Muscle layer of colon (tissue), 2 donors: ENCODE measurements at regions not wholly inside any gene's neighbourhood (a gene's known extent, or its start where the extent isn't known, plus 50 kb on each side); places are given as distances from the start of the nearest gene placed in this dataset.
"Not testable (repeated sequence)": the region's sequence is repeated elsewhere in the genome, so short reads cannot be mapped to it uniquely, and the experiment has no call there.

Source experiments
- H3K27ac ChIP-seq: one replicate; pipeline ENCODE4 v1.7.0; 2013; ENCODE audit warnings: low read depth, mild to moderate bottlenecking, low read length, moderate library complexity
- H3K27me3 ChIP-seq, 2 donors: one replicate each; pipeline ENCODE4 v1.7.0; 2013; ENCODE audit warnings: low read length in 2 of 2, mild to moderate bottlenecking in 2 of 2; ENCODE audit not compliant: insufficient read depth in 2 of 2, control insufficient read depth in 1 of 2
- H3K36me3 ChIP-seq: one replicate; pipeline ENCODE4 v1.7.0; 2013; ENCODE audit warnings: mild to moderate bottlenecking, low read length; ENCODE audit not compliant: insufficient read depth
- H3K4me1 ChIP-seq: one replicate; pipeline ENCODE4 v1.7.0; 2013; ENCODE audit warnings: mild to moderate bottlenecking, low read length; ENCODE audit not compliant: insufficient read depth
- H3K4me3 ChIP-seq, 2 donors: one replicate each; pipeline ENCODE4 v1.7.0; 2013; ENCODE audit warnings: low read length in 2 of 2, low read depth in 1 of 2, mild to moderate bottlenecking in 1 of 2, moderate library complexity in 1 of 2
- H3K9ac ChIP-seq: one replicate; pipeline ENCODE4 v1.7.0; 2013; ENCODE audit warnings: low read length
- H3K9me3 ChIP-seq: one replicate; pipeline ENCODE4 v1.7.0; 2013; ENCODE audit warnings: mild to moderate bottlenecking, low read length
- donor health status: abdominal sarcoma.
- donor health status: Adenocarcinoma of cecum.

DNA sequence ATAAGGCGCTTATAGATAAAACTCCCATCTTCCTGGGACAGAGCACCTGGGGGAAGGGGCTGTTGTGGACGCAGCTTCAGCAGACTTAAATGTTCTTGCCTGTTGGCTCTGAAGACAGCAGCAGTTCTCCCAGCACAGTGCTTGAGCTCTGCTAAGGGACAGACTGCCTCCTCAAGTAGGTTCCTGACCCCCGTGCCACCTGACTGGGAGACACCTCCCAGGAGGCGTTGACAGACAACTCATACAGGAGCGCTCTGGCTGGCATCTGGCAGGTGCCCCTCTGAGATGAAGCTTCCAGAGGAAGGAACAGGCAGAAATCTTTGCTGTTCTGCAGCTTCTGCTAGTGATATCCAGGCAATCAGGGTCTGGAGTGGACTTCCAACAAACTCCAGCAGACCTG, 383.1 kb upstream of the EMCN start:
- not testable (repeated sequence) for H3K27me3 ChIP-seq, H3K4me1 ChIP-seq, H3K27ac ChIP-seq, H3K36me3 ChIP-seq, H3K9ac ChIP-seq, H3K9me3 ChIP-seq, H3K4me3 ChIP-seq

- H3K36me3 ChIP-seq, result no peaks in the 10 kb centered on the region
- no peaks in the 10 kb centered on the region for H3K27me3 ChIP-seq
- no peak overlapping the region for H3K4me3 ChIP-seq
- no peaks in the 10 kb centered on the region for H3K9me3 ChIP-seq
- H3K9ac ChIP-seq, result no peak overlapping the region
- no peak overlapping the region for H3K27ac ChIP-seq
- H3K4me1 ChIP-seq, result no peaks in the 10 kb centered on the region
These were observed 382.3 kb upstream of the EMCN start for GRCh38 chr4:100900134-100900533.

DNA sequence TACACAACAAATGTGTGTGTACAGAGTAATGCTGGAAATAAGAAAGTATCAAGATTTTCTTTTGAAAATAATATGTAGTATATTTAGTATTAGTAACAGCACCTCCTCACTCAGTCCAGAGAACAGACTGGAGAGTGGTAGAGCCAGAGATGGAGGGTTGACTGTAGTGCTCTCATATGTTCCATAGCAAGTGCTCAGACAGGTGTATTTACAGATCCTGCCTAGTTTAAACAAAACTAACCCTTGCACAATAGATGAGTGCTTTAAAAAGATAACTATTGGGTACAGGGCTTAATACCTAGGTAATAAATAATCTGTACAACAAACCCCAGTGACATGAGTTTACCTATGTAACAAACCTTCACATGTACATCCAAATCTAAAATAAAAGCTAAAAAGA, 381.0 kb upstream of the EMCN start:
- no peaks in the 10 kb centered on the region for H3K9me3 ChIP-seq
- H3K4me3 ChIP-seq, result no peak overlapping the region
- H3K27me3 ChIP-seq, result no peaks in the 10 kb centered on the region
- H3K36me3 ChIP-seq, result no peaks in the 10 kb centered on the region
- H3K9ac ChIP-seq, result no peak overlapping the region
- no peaks in the 10 kb centered on the region for H3K4me1 ChIP-seq
- H3K27ac ChIP-seq, result no peak overlapping the region

DNA sequence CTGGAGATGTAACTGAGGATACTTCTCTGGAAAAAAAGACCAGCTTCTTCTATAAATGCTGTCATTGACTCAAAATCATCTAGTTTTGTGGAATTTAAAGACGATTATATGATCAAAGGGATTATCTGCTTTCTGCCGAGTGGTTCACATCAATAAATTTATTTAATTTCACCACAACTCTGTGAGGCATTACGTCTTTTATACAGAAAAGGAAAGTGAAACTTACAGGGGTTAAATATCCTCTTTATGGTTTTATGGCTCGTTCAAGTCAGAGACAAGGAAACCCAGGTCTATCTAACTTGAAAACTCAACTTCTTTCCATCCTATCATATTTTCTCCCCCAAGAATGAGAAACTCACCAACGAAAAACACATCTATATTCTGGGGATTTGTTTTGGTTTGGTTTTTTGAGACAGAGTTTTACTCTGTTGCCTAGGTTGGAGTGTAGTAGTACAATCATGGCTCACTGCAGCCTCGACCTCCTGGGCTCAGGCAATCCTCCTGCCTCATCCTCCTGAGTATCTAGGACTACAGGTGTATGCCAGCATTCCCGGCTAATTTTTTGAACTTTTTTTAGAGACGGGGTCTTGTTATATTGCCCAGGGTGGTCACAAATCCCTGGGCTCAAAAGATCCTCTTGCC, 377.9 kb upstream of the EMCN start:
- no peaks in the 10 kb centered on the region for H3K9me3 ChIP-seq
- H3K4me1 ChIP-seq, result no peaks in the 10 kb centered on the region
- no peaks in the 10 kb centered on the region for H3K36me3 ChIP-seq
- H3K27ac ChIP-seq, result no peak overlapping the region
- no peaks in the 10 kb centered on the region for H3K27me3 ChIP-seq
- H3K4me3 ChIP-seq, result peak overlapping the region in 1 of 2 donors; percentile 41
- H3K9ac ChIP-seq, result no peak overlapping the region

GRCh38 chr4:100894339-100894870, 376.6 kb upstream of the EMCN start:
- Histone ChIP-seq H3K4me3 (no peak overlapping the region), H3K9me3 (no peaks in the 10 kb centered on the region), H3K4me1 (no peaks in the 10 kb centered on the region), H3K9ac (no peak overlapping the region), H3K36me3 (no peaks in the 10 kb centered on the region), H3K27ac (no peak overlapping the region), H3K27me3 (no peaks in the 10 kb centered on the region)

- Histone ChIP-seq H3K27ac (no peak overlapping the region), H3K27me3 (no peaks in the 10 kb centered on the region), H3K9me3 (no peaks in the 10 kb centered on the region), H3K4me3 (no peak overlapping the region), H3K4me1 (no peaks in the 10 kb centered on the region), H3K36me3 (no peaks in the 10 kb centered on the region), H3K9ac (no peak overlapping the region)
These were observed 374.0 kb upstream of the EMCN start for GRCh38 chr4:100891808-100892207.

DNA sequence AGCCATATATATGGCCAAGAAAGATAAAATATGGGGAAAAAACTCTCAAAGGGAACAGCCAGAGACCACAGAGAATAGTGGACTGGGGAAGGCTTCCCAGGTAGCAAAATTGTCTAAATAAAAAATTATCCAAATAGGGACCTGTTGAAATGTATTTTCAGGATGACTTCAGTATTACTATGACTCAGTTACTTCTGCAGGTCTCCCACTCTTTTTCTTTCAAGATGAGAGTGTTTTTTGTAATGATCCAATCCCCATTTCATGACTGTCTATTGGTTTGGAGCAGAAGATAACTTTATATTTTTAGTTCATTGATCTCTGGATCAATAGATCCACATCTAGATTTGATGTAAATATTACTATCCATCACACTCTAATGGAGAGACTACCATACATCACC, 372.1 kb upstream of the EMCN start:
- Histone ChIP-seq H3K9ac (no peak overlapping the region), H3K27me3 (no peaks in the 10 kb centered on the region), H3K9me3 (no peaks in the 10 kb centered on the region), H3K27ac (no peak overlapping the region), H3K4me3 (no peak overlapping the region), H3K4me1 (no peaks in the 10 kb centered on the region), H3K36me3 (no peaks in the 10 kb centered on the region)

GRCh38 chr4:100889401-100889800, 371.6 kb upstream of the EMCN start:
- no peak overlapping the region for H3K27ac ChIP-seq
- no peaks in the 10 kb centered on the region for H3K36me3 ChIP-seq
- H3K4me3 ChIP-seq, result no peak overlapping the region

GRCh38 chr4:100882661-100883060, 364.8 kb upstream of the EMCN start:
- Histone ChIP-seq H3K9ac (no peak overlapping the region), H3K4me1 (no peaks in the 10 kb centered on the region), H3K36me3 (no peaks in the 10 kb centered on the region), H3K4me3 (no peak overlapping the region), H3K27me3 (no peaks in the 10 kb centered on the region), H3K9me3 (no peaks in the 10 kb centered on the region), H3K27ac (no peak overlapping the region)

More at GRCh38 chr4:100889401-100889800, 371.6 kb upstream of the EMCN start:
- H3K9ac ChIP-seq, result no peak overlapping the region
- H3K4me1 ChIP-seq, result no peaks in the 10 kb centered on the region
- H3K27me3 ChIP-seq, result no peaks in the 10 kb centered on the region
- no peaks in the 10 kb centered on the region for H3K9me3 ChIP-seq

DNA sequence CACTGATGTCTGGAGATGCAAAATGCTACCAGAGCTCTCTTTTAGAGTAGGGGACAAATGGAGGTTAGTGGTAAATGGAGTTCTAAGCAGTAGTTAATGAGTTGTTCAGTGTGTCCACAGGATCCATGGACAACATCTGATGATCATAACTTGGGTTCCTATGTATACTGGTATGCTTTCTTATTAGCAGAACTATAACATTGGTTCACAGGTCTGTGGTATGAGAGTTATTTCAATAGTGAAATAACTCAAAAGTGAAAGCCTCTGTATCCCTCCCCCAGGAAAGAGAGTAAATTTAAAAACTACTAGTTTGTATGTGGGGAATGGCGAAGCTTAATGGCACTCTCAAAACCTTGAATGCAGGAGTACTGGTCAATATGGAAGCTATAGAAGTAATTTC, 363.5 kb upstream of the EMCN start:
- Histone ChIP-seq H3K27ac (no peak overlapping the region), H3K9me3 (no peaks in the 10 kb centered on the region), H3K9ac (no peak overlapping the region), H3K4me3 (no peak overlapping the region), H3K4me1 (no peaks in the 10 kb centered on the region), H3K36me3 (no peaks in the 10 kb centered on the region), H3K27me3 (no peaks in the 10 kb centered on the region)

DNA sequence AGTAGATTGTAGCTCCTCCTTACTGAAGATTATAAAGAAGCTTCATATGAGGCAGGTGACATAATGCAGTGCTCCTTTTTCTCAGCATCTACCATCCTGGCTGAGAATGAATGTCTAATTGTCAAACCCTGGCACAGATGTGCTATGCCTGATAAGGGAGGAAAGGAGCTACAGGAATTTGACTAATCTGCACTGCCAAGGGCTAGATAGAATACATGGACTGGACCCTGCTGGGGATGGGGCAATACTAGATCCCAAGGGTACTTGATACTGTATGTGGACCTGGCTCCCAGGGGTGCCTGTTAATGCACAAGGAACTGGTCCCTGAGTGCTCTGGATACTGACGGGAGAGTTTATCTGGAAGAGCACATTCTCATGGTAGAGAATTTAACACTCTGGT, 362.2 kb upstream of the EMCN start:
- no peaks in the 10 kb centered on the region for H3K36me3 ChIP-seq
- H3K9me3 ChIP-seq, result no peaks in the 10 kb centered on the region
- H3K9ac ChIP-seq, result no peak overlapping the region
- H3K27ac ChIP-seq, result no peak overlapping the region
- no peaks in the 10 kb centered on the region for H3K4me1 ChIP-seq
- no peak overlapping the region for H3K4me3 ChIP-seq
- no peaks in the 10 kb centered on the region for H3K27me3 ChIP-seq

DNA sequence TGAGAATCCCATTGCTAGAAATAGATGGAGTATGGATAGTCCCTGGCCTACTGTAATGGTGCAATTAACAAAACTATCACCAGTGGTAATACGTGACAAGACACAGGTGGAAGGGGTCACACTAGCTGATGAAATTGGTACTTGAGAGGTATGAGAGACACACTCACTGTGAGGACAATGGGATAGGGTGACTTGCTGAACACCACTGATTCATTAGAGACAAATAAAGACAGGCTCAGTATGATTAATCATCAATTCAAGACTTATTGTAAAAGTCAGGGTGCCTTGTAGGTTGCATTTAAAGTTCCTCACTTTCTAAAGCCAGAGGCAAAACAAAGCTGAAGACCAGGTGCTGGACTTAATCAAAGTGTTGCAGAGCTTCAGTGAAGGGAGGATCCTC, 361.6 kb upstream of the EMCN start:
- Histone ChIP-seq H3K9me3 (no peaks in the 10 kb centered on the region), H3K4me1 (no peaks in the 10 kb centered on the region), H3K9ac (no peak overlapping the region), H3K27me3 (no peaks in the 10 kb centered on the region), H3K27ac (no peak overlapping the region), H3K4me3 (no peak overlapping the region), H3K36me3 (no peaks in the 10 kb centered on the region)
